Activated CD4-positive, alpha-beta T cell treated with anti-CD3 and anti-CD28 coated beads, Interleukin-2, amount 50 U/mL, for 1 hour (primary cell): ENCODE measurements at regions not wholly inside any gene's neighbourhood (a gene's known extent, or its start where the extent isn't known, plus 50 kb on each side); places are given as distances from the start of the nearest gene placed in this dataset.
"Not testable (repeated sequence)": the region's sequence is repeated elsewhere in the genome, so short reads cannot be mapped to it uniquely, and the experiment has no call there.

Experiments
- DNase-seq: peaks from one replicate; pipeline ENCODE4 v3.0.0-alpha.2; 2020

DNA sequence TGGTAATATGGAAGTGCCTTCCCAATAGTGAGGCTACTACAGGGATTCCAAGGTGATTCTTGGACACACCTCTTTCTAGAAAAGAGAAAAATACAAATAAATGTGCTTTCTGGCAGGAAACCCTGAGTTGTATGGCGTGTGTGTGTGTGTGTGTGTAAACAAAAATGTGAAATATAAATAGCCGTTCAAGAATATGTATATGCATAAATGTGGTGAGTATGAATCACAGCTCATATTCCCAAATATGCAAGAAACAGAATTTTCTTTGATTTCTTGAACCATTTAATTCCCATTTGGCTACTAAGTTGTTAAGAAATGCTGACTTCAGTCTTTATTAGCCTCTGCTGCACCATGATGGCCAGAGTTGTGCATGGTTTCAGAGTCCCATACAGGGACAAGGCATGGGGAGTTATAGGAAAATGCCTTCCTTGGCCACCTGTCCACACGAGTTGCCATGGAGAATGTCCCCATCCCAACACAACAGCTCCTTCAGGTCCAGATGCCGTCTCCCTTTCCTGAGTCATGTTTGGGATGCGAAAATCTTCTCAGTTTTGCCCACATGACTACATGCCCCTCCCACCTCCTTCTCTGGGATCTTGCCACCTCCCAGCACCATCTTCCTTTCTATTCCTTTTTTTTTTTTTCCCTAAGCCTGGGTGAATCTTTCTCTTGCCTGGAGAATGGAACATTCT, 312.4 kb upstream of the ECI2 start:
- DNase-seq = no peak

DNA sequence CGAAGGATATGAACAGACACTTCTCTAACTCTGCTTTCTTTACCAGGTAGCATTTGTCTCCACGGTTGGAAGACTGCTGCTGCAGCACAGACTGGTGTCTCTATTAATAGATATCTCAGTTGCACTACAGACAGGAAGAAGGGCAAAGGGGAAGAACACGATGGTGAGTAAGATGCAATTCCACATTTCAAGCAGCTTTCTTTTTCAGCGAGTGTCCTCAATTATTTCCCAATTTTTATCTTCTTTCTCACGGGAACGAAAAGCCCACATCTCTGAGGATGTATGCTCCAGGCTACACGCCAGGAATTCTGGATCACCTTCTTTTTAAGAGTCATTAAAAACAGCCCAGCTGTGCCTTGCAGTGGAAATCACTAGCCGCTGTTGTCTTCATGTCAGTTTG, 311.6 kb upstream of the ECI2 start:
- DNase-seq = no peak

DNA sequence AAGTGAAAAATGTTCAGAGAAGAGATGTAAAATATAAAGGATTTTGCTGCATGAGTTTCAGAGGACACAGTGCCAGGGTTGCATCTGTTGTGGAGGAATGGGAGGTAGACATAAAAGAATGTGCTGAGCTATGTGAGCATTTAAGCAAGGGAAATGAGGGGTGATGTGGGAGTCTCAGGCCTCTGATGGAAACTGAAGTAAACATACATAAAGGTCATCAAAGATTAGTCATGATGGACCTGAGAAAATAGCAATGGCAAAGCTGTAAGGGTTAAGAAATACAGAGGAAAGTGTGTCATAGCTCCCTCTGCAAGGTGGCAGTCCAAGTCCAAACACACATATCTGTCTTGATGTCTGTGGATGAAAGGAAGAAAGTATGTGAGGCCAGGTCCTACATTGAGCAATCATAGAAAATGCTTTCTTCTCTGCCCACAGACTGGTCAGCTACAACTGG, 306.6 kb upstream of the ECI2 start:
- no peak for DNase-seq

DNA sequence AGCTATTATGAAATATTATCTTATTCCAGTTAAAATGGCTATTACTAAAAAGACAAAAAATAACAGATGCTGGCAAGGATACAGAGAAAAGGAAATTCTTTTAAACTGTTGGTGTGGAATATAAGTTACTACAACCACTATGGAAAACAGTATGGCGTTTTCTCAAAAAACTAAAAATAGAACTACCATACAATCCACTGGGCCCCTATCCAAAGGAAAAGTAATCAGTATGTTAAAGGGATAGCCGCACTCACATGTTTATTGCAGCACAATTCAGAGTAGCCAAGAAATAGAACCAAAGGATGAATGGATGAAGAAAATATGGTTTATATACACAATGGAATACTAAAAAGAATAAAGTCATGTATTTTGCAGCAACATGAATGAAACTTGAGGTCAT, 303.8 kb upstream of the ECI2 start:
- DNase-seq = no peak

DNA sequence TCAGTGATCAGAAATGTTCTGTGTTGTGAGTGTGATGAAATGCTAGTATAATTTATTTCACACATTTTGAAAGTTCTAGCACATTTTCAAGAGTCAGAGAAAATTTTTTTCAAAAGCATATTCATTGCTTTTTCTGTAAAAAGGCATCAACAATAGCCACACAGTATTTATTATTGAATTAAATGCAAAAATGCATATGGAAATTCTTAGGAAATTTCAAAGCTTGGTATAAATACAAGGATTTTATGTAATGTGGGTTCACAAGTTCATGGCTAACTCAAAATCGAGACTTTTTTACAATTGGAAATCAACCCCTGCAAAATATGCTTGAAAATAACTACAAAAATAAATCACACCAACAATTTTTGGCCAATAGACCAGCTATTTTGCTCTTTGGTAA, 302.0 kb upstream of the ECI2 start:
- no peak for DNase-seq

DNA sequence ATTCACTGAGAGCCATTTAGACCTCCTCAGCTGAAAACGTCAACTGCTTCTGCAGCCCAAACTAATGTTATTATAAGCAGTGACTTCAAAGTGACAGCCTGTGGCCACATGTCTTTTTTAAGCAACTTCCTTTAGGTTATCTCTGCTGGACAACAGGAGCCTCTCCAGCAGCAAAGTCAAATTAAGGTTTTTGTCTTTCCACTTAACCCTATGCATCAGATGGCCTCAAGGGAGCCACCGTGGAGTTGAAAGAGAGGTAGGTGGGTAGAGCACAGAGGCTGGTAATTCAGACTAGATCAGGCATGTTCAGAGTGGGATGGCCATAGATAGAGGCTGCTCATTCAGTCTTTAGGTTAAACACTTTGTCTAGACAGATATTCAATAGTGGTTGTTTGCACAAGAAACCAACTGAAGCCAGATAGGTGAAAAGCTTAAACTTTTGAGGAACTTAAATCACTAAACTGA, 300.6 kb upstream of the ECI2 start:
- DNase-seq = no peak

DNA sequence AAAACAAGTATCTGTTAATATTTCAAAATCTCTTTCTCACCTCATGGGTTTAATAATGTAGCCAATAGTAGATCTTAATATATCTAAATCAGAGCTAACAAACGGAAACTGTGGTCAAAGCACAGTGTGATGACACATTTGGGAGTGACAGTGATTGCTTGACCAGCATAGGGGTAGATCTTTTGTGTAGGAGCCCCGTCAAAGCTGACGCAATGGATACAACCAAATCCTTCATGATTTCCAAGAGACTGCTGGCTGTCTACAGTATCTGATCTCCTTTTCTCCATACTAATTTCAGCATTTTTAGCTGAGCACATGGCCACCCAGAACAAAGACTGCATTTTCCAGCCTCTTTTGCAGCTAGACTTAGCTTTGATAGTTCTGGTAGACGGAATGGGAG, 299.3 kb upstream of the ECI2 start:
- no peak for DNase-seq

DNA sequence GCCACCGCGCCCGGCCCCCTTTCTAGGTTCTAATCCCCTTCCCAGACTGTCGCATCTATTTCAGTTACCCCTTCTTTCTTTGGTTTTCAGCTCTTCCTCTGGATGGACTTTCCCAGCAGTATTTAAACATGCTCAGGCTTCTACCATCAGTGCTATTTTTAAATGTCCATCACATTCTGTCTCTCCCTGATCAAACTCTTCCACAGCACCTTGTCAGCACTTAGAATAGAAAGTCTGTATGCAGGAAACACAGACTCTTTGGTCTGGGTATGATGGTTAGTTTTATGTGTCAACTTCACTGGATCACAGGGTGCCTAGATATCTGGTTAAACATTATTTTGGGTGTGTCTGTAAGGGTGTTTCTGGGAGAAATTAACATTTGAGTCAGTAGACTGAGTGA, 297.8 kb upstream of the ECI2 start:
- DNase-seq = no peak

DNA sequence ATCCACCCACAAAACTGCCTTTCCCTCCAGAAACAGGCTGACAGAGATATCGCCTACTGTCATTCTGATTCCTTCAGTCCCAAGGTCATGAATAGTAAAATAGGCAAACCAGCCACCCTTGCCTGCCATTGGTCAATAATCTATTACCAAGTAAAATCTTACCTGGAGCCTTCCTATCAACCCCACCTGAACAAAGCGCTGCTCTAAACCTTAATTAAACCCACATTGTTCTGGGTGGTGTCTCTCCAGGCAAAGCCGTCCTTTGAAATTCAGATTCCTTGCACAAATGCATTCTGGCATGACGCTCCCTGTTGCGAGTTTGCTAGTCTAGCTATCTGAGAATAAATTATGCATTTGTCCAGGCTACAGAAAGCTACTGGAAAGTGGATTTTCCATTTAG, 291.6 kb upstream of the ECI2 start:
- DNase-seq = no peak

DNA sequence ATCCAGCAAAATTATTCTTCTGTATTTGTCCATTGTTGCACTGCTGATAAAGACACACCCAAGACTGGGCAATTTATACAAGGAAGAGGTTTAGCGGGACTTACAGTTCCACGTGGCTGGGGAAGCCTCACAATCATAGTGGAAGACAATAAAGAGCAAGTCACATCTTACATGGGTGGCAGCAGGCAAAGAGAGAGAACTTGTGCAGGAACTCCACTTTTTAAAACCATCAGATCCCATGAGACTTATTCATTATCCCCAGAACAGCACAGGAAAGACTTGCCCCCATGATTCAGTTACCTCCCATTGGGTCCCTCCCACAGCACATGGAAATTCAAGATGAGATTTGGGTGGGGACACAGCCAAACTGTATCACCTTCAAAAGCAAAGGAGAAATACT, 286.5 kb upstream of the ECI2 start:
- DNase-seq = no peak

DNA sequence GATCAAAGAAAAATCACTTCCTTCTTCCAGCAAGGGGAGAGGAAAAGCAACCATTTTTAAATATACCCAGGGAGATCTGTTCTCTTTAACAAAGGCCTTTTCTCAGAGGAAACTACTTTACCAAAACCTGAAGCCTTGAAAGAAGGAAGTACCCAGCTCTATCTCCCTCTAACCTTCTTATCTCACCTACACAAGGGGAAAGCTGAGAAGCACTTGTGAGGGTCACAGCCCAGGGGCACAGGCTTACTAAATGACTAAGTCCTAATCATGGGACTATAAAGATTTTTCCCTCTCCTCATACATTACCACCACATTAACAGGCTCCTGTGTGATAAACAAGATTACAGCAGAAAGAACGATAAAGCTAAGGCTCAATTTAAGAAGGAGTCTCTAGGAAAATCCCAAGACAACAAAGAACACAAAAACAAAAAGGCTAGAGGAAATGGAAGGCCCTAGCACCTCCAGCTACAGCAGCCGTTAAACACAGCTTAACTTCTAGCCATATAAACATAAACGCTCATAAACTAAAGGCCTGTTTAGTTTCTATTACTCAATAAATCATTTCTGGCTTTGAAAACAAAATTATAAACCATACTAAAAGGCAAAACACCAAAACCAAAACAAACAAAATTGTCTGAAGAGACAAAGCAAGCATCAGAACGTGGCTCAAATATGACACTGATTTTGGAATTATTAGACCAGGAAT, 284.9 kb upstream of the ECI2 start:
- no peak for DNase-seq

DNA sequence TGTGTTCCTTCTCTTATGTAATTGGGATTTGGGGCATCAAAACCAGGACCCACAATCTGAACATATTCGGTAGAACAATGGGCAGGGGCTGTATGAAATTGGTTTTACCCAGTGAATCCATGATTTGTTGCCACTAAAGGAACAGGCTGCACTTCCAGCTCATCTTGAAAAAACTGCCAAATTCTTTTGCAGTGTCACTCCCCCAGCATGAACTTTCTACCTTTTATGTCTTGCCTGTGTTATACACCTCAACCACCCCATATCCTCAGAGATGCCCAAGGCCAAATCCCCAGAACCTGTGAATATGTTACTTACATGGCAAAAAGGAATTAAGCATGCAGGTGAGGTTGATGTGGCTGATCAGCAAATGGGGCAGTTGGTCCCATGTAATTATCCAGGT, 280.2 kb upstream of the ECI2 start:
- no peak for DNase-seq

DNA sequence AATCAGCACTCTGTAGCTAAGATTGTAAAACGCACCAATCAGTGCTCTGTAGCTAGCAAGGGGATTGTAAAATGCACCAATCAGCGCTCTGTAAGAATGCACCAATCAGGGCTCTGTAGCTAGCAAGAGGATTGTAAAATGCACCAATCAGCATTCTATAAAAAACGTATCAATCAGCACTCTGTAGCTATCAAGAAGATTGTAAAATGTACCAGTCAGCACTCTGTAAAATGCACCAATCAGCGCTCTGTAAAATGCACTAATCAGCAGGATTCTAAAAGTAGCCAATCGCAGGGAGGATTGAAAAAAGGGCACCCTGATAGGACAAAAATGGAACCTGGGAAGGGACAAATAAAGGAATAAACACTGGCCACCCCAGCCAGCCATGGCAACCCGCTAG, 278.7 kb upstream of the ECI2 start:
- not testable (repeated sequence) for DNase-seq

DNA sequence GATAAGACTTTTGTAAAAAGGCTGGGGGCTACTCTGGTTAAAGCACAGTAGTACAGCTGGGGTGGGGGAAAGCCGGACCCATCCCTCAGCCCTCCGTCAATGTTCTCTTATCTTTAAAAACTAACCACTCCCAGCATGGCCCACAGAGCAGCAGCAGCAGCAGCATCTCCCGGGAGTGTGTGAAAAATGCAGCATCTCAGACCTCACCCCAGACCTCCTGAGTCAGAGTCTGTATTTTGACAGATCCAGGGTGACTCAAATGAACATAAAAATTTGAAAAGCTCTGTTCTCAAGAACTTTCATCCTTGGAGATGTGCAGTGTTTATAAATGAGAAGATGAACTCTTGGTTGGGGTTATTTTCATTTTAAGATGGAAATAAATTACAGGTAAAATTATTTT, 277.7 kb upstream of the ECI2 start:
- DNase-seq = no peak

DNA sequence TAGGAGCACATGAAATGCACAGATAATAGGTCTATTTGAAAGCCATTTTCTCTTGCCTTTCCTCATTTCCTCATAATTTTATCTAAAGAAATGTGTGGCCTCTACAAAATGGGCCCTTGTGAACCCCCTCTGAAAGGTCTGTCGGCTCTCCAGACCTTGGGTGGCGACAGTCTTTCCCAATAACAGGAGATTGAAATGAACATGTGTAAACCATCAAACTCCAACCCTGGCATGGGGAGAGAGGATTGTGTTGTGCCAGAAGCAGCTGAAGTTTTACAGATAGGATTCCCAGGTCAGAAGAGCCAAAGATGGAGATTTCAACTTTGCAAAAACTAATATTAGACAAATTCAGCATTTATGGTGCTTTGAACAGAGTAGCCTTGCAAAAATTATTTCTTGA, 277.1 kb upstream of the ECI2 start:
- no peak for DNase-seq

DNA sequence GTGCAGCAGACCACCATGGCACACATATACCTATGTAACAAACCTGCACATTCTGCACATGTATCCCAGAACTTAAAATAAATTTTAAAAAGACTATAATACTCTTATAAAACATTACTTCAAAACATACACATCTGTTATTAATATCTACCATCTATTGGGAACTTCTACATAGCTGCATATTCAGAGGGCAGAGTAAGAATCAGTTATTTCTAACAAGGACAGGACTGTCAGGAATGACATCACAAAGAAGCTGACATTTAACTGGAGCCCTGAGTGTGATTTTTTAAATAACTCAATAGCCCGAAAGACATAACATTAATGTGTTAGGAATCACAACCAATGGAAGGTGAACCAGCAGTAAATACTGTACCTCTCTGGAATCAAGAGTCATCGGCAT, 276.7 kb upstream of the ECI2 start:
- DNase-seq = no peak

DNA sequence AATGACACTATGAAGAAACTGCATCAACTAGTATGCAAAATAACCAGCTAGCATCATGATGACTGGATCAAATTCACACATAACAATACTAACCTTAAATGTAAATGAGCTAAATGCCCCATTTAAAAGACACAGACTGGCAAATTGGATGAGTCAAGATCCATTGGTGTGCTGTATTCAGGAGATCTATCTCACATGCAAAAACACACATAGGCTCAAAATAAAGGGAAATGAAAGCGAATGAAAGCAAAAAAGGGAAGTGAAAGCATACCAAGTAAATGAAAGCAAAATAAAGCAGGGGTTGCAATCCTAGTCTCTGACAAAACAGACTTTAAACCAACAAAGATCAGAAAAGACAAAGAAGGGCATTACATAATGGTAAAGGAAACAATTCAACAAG, 272.3 kb upstream of the ECI2 start:
- DNase-seq = not testable (repeated sequence)

DNA sequence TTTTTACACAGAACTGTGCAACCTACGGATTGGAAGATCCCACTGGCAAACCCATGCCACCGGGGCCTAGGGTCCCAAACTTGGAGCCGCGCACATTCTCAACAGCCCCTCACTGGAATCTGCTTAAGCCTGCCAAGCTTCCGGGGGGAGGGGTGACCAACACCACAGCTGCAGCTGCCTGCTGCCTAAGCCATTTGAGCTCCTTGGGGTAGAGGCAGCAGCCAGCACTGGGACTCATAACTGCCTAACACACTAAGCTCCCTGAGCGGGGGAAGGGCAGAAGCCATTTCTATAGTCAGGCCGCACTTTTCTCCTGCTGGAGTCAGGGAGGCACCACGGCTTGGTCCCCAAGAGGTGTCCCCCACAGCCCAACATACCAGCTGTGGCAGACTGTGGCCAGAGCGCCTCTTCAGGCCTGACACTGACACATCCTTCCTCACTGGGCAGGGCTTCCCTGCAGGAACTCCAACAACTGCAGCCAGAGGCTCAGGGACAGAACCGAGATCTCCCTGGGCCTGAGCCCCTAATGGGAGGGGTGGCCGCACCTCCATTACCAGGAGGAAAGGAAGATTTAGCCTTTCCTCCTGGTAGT, 270.3 kb upstream of the ECI2 start:
- no peak for DNase-seq

DNA sequence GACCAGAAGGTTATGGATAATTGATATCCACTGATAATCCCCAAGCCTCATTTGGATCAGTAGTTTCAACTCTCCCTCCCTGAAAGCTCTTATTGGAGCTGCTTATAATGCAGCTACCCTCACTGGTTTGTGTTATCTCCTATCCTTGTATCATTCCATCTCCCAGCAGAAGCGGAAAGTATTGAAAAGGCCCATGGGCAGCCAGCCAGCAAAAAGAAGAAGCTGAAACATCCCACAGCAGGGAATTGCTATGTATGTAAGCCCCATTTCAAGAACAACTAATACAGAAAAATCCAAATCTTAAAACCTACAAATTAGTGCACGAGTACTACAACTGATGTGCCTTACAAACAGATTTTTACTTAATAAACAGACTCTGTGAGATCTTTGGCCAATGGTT, 269.0 kb upstream of the ECI2 start:
- no peak for DNase-seq

DNA sequence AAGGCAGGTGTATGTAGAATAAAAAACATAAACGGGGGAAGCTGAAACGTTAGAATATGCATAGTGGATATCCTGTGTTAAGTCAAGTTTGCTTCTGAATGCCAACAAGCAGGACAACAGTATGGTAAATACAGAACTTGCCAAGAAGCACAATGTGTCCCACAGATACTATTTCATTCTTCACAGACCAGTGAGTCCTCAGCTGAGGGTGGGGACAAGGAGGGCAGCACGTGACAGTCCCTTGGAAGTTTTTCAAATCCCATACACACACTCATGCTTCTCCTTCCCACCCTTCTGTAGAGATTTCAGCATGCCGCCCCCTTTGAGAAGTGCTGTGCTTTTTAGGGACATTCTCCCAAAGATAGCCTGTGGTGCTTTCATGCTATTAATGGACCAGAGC, 268.5 kb upstream of the ECI2 start:
- DNase-seq = no peak

DNA sequence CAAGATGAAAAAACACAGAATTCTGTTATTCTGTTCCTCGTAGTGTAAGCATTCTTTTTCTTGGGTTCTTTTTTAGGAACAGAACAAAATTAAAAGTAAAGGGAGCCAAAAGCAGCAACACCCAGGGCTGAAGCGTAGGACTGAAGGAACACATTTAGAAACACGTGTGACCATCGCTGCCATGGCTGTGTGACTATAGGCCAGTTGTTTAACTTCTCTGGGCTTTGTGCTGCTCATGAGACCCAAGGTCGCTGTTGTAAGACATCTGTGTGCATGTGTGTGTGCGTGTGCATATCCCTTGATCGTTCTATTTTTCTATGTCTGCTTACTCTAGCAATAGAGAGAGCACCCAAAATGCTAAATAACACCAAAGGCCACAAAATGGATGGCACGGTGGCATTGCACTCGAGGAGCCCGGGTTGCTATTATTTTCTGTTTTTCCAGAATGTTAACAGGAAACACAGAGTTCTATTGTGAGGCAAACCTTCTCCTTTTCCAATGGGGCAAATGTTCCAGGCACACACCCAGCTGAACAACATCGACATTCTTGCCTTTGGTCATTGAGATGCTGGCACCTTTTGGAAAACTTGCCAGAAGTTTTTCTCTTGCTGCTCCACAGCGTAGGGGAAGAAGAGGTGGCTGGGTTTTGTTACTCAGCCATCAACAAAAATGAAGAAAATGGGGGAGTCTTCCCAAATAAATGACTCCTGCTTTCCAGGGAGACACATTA, 267.8 kb upstream of the ECI2 start:
- no peak for DNase-seq

DNA sequence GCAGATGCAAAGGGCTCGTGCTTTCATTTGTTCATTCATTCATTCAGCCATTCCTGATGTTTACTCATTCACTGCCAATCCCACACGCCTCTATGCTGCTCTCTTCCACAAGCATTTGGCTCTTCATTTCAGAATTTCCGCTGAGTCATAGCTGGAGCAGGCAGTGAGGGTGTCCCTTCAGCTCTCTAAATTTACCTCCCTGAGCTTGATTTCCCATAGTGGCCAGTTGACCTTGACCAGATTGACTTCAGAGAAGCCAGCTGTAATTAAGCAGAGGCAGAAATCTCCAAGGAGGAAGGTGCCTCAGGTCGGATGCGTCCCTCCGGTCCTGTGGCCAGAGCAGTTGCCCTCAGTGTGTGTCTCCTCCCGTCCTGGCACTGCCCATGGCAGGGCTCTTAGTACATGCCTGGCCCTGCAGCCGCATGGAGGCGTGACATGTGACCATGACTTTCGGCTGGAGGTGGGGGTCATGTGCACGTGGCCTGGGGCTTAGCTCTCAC, 267.2 kb upstream of the ECI2 start:
- DNase-seq = no peak
